ENCODE measurements at regions not wholly inside any gene's neighbourhood (a gene's known extent, or its start where the extent isn't known, plus 50 kb on each side); places are given as distances from the start of the nearest gene placed in this dataset.
"Not testable (repeated sequence)": the region's sequence is repeated elsewhere in the genome, so short reads cannot be mapped to it uniquely, and the experiment has no call there.

GRCh38 chr4:31204874-31205273 is 484.7 kb downstream of the PCDH7 start:
- peak; percentile 72 for DNase-seq

- no peak for DNase-seq
These were observed 500.8 kb downstream of the PCDH7 start for GRCh38 chr4:31220921-31221320.

GRCh38 chr4:31228068-31228467 is 507.9 kb downstream of the PCDH7 start:
- no peak for DNase-seq

GRCh38 chr4:31230594-31230993 is 510.4 kb downstream of the PCDH7 start:
- no peak for DNase-seq

GRCh38 chr4:31234494-31234893 is 514.3 kb downstream of the PCDH7 start:
- peak; percentile 9 for DNase-seq

GRCh38 chr4:31234901-31235300 is 514.7 kb downstream of the PCDH7 start:
- no peak for DNase-seq

- DNase-seq, result peak; percentile 88
These were observed 516.0 kb downstream of the PCDH7 start for GRCh38 chr4:31236020-31236638.

- no peak for DNase-seq
These were observed 516.5 kb downstream of the PCDH7 start for GRCh38 chr4:31236639-31237173.

- no peak for DNase-seq
These were observed 517.1 kb downstream of the PCDH7 start for GRCh38 chr4:31237233-31237632.

- DNase-seq, result no peak
These were observed 519.7 kb downstream of the PCDH7 start for GRCh38 chr4:31239886-31240285.

GRCh38 chr4:31241504-31242106 is 521.4 kb downstream of the PCDH7 start:
- no peak for DNase-seq

GRCh38 chr4:31246856-31247255 is 526.7 kb downstream of the PCDH7 start:
- no peak for DNase-seq

- DNase-seq, result no peak
These were observed 539.0 kb downstream of the PCDH7 start for GRCh38 chr4:31259119-31259518.

GRCh38 chr4:31261632-31262031 is 541.5 kb downstream of the PCDH7 start:
- no peak for DNase-seq

- DNase-seq, result not testable (repeated sequence)
These were observed 545.9 kb downstream of the PCDH7 start for GRCh38 chr4:31266094-31266493.

GRCh38 chr4:31272331-31273061 is 552.3 kb downstream of the PCDH7 start:
- no peak for DNase-seq

GRCh38 chr4:31275906-31276305 is 555.7 kb downstream of the PCDH7 start:
- no peak for DNase-seq

- DNase-seq, result no peak
These were observed 563.5 kb downstream of the PCDH7 start for GRCh38 chr4:31283679-31284078.

GRCh38 chr4:31290836-31291235 is 570.7 kb downstream of the PCDH7 start:
- DNase-seq, result no peak

- no peak for DNase-seq
These were observed 571.1 kb downstream of the PCDH7 start for GRCh38 chr4:31291238-31291637.

GRCh38 chr4:31294655-31295480 is 574.7 kb downstream of the PCDH7 start:
- peak; percentile 2 for DNase-seq

GRCh38 chr4:31298737-31299136 is 578.6 kb downstream of the PCDH7 start:
- DNase-seq, result no peak

- no peak for DNase-seq
These were observed 586.9 kb downstream of the PCDH7 start for GRCh38 chr4:31307029-31307428.
